Stimulated activated effector memory CD8-positive, alpha-beta T cell treated with anti-CD3 and anti-CD28 coated beads, Interleukin-12 subunit alpha, Interleukin-12 subunit beta, amount 100 ng/mL, for 72 hours (primary cell): ENCODE measurements at regions not wholly inside any gene's neighbourhood (a gene's known extent, or its start where the extent isn't known, plus 50 kb on each side); places are given as distances from the start of the nearest gene placed in this dataset.
A peak's percentile ranks its signal among the peaks of the same experiment; 100 is the strongest.
"Not testable (repeated sequence)": the region's sequence is repeated elsewhere in the genome, so short reads cannot be mapped to it uniquely, and the experiment has no call there.

ENCODE experiments used
- ATAC-seq: fragments of 150-1000 bp; cut with Tn5 transposase; 2 replicates; pipeline ENCODE4 v1.10.0; 2021
- DNase-seq, 2 donors: peaks; one replicate each; pipeline ENCODE4 v3.0.0; 2021 to 2022; ENCODE audit warnings: low spot score in 2 of 2
- H3K27ac Mint-ChIP-seq: one replicate; pipeline ENCODE4 v1.8.0; 2022; ENCODE audit warnings: mild to moderate bottlenecking, mixed read lengths
- H3K36me3 Mint-ChIP-seq: one replicate; pipeline ENCODE4 v1.8.0; 2022; ENCODE audit warnings: mild to moderate bottlenecking, mixed read lengths
- H3K4me1 Mint-ChIP-seq: one replicate; pipeline ENCODE4 v1.8.0; 2022; ENCODE audit warnings: mixed read lengths
- H3K4me3 Mint-ChIP-seq: one replicate; pipeline ENCODE4 v1.8.0; 2022; ENCODE audit warnings: mild to moderate bottlenecking, mixed read lengths
- H3K9me3 Mint-ChIP-seq: one replicate; pipeline ENCODE4 v1.8.0; 2022; ENCODE audit warnings: mixed read lengths

GRCh38 chr1:222898191-222898527, 83.3 kb downstream of the DISP1 start:
- H3K4me1 Mint-ChIP-seq: peaks cover 9% of the 10 kb centered on the region
- ATAC-seq: no peak
- no peak for DNase-seq
- H3K27ac Mint-ChIP-seq: peak overlapping the region; percentile 80
- H3K9me3 Mint-ChIP-seq: no peaks in the 10 kb centered on the region
- H3K36me3 Mint-ChIP-seq: no peaks in the 10 kb centered on the region
- H3K4me3 Mint-ChIP-seq: no peak overlapping the region

- H3K9me3 Mint-ChIP-seq: no peaks in the 10 kb centered on the region
- H3K4me3 Mint-ChIP-seq: no peak overlapping the region
- peaks cover 9% of the 10 kb centered on the region for H3K4me1 Mint-ChIP-seq
- H3K36me3 Mint-ChIP-seq: no peaks in the 10 kb centered on the region
- ATAC-seq (no peak), DNase-seq (no peak)
- no peak overlapping the region for H3K27ac Mint-ChIP-seq
Observed at GRCh38 chr1:222899471-222899870, 84.6 kb downstream of the DISP1 start.

GRCh38 chr1:222904451-222904850, 89.6 kb downstream of the DISP1 start:
- ATAC-seq (no peak), DNase-seq (no peak)
- Mint-ChIP-seq H3K27ac (no peak overlapping the region), H3K4me1 (no peaks in the 10 kb centered on the region), H3K36me3 (no peaks in the 10 kb centered on the region), H3K4me3 (no peak overlapping the region), H3K9me3 (no peaks in the 10 kb centered on the region)

GRCh38 chr1:222905151-222905550, 90.3 kb downstream of the DISP1 start:
- no peak for ATAC-seq
- H3K4me3 Mint-ChIP-seq: no peak overlapping the region
- no peaks in the 10 kb centered on the region for H3K36me3 Mint-ChIP-seq
- H3K9me3 Mint-ChIP-seq: no peaks in the 10 kb centered on the region
- H3K27ac Mint-ChIP-seq: no peak overlapping the region
- H3K4me1 Mint-ChIP-seq: no peaks in the 10 kb centered on the region
- no peak for DNase-seq

DNA sequence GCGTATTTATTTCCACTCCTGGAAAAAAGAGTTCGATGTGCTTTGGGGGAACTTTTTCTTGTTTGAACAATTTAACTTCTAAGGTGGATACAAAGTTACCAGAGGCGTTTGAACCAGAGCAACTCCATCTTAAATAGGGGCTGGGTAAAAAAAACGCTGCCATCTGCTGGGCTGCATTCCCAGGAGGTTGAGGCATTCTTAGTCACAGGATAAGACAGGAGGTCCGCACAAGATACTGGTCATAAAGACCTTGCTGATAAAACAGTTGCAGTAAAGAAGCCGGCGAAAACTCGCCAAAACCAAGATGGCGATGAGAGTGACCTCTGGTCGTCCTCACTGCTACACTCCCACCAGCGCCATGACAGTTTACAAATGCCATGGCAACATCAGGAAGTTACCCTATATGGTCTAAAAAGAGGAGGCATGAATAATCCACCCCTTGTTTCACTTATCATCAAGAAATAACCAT, 91.5 kb downstream of the DISP1 start:
- DNase-seq, H3K9me3 Mint-ChIP-seq, ATAC-seq, H3K36me3 Mint-ChIP-seq, H3K4me1 Mint-ChIP-seq, H3K27ac Mint-ChIP-seq, H3K4me3 Mint-ChIP-seq: not testable (repeated sequence)

- H3K36me3 Mint-ChIP-seq: no peaks in the 10 kb centered on the region
- DNase-seq: no peak
- ATAC-seq: no peak
- no peak overlapping the region for H3K27ac Mint-ChIP-seq
- no peaks in the 10 kb centered on the region for H3K9me3 Mint-ChIP-seq
- no peaks in the 10 kb centered on the region for H3K4me1 Mint-ChIP-seq
- no peak overlapping the region for H3K4me3 Mint-ChIP-seq
Observed at GRCh38 chr1:222909586-222909985, 94.7 kb downstream of the DISP1 start.

- no peaks in the 10 kb centered on the region for H3K9me3 Mint-ChIP-seq
- no peak overlapping the region for H3K4me3 Mint-ChIP-seq
- H3K27ac Mint-ChIP-seq: no peak overlapping the region
- no peak for ATAC-seq
- no peak for DNase-seq
- H3K36me3 Mint-ChIP-seq: no peaks in the 10 kb centered on the region
- no peaks in the 10 kb centered on the region for H3K4me1 Mint-ChIP-seq
Observed at GRCh38 chr1:222910699-222911098, 95.9 kb downstream of the DISP1 start.

DNA sequence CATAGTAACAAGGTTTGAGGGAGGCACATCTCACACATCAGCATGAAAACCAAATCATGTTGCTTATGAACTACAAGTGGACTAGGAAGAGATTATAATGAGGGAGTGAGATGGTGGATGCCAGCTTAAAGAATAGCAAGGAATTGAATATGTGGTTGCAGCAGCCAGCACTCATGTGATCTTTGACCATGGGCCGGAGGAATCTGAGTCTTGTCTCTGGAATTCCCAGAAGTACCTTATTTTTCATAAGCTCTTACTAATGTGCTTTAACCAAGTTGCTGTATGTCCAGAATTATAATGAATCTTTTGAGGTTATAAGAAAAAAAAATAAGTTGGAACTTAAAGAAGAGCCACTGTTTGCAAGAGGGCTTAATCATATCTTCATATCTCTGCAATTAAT, 97.0 kb downstream of the DISP1 start:
- no peak overlapping the region for H3K4me3 Mint-ChIP-seq
- no peaks in the 10 kb centered on the region for H3K4me1 Mint-ChIP-seq
- H3K27ac Mint-ChIP-seq: no peak overlapping the region
- ATAC-seq: no peak
- H3K9me3 Mint-ChIP-seq: peaks cover 3% of the 10 kb centered on the region
- H3K36me3 Mint-ChIP-seq: no peaks in the 10 kb centered on the region
- DNase-seq: no peak

DNA sequence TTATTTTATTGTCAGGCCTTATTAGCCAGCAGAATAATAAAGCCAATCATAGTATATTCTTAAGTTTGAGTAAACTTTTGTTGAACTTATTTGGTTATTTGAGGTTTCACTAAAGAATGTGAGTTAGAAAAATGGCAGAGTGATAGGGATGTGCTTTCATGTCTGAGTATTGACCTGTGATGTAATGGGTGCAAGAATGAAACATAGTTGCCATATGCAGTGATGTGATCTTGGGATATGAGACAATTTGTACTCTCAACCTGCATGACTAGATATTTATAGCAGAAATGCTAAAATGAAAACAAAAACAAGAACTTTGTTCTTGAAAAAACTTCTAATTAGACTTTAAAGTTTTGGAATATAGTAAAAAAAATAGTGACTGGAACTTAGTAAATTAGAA, 97.9 kb downstream of the DISP1 start:
- Mint-ChIP-seq H3K4me1 (no peaks in the 10 kb centered on the region), H3K4me3 (no peak overlapping the region), H3K9me3 (peaks cover 8% of the 10 kb centered on the region), H3K27ac (no peak overlapping the region), H3K36me3 (no peaks in the 10 kb centered on the region)
- ATAC-seq: no peak
- DNase-seq: no peak

GRCh38 chr1:222914861-222915632, 100.2 kb downstream of the DISP1 start:
- no peaks in the 10 kb centered on the region for H3K36me3 Mint-ChIP-seq
- ATAC-seq: no peak
- peaks cover 8% of the 10 kb centered on the region for H3K9me3 Mint-ChIP-seq
- H3K4me1 Mint-ChIP-seq: no peaks in the 10 kb centered on the region
- H3K4me3 Mint-ChIP-seq: no peak overlapping the region
- H3K27ac Mint-ChIP-seq: no peak overlapping the region
- DNase-seq: no peak

DNA sequence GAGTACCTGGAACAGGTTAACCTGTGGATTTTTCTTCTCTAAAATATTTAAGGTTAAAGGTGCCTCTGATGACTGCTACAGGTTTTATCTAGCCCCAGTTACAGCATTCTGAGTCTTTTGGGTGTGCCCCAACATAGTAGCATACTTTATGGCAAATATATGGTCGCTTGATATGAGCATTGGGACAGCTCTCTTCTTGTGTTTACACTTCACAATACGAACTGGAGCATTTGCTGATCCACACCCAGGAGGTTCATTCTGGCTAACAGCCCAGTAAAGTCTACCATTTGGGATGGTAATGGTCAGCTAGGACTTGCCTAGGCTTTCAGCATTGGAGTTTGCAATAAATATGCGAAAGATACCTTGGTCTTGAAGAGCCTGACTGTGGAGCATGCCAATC, 101.3 kb downstream of the DISP1 start:
- ATAC-seq: no peak
- Mint-ChIP-seq H3K9me3 (peaks cover 8% of the 10 kb centered on the region), H3K4me1 (no peaks in the 10 kb centered on the region), H3K4me3 (no peak overlapping the region), H3K36me3 (no peaks in the 10 kb centered on the region), H3K27ac (no peak overlapping the region)
- no peak for DNase-seq

- no peaks in the 10 kb centered on the region for H3K36me3 Mint-ChIP-seq
- H3K27ac Mint-ChIP-seq: no peak overlapping the region
- DNase-seq (no peak), ATAC-seq (no peak)
- no peak overlapping the region for H3K4me3 Mint-ChIP-seq
- no peaks in the 10 kb centered on the region for H3K4me1 Mint-ChIP-seq
- peaks cover 8% of the 10 kb centered on the region for H3K9me3 Mint-ChIP-seq
Observed at GRCh38 chr1:222918801-222919477, 104.1 kb downstream of the DISP1 start.

GRCh38 chr1:222919478-222919865, 104.6 kb downstream of the DISP1 start:
- no peaks in the 10 kb centered on the region for H3K4me1 Mint-ChIP-seq
- ATAC-seq (no peak), DNase-seq (no peak)
- H3K4me3 Mint-ChIP-seq: no peak overlapping the region
- H3K9me3 Mint-ChIP-seq: peaks cover 8% of the 10 kb centered on the region
- no peaks in the 10 kb centered on the region for H3K36me3 Mint-ChIP-seq
- H3K27ac Mint-ChIP-seq: no peak overlapping the region

GRCh38 chr1:222920169-222920568, 105.3 kb downstream of the DISP1 start:
- peaks cover 8% of the 10 kb centered on the region for H3K9me3 Mint-ChIP-seq
- H3K36me3 Mint-ChIP-seq: no peaks in the 10 kb centered on the region
- no peak for DNase-seq
- H3K4me1 Mint-ChIP-seq: no peaks in the 10 kb centered on the region
- no peak for ATAC-seq
- no peak overlapping the region for H3K4me3 Mint-ChIP-seq
- no peak overlapping the region for H3K27ac Mint-ChIP-seq

GRCh38 chr1:222921945-222922344, 107.1 kb downstream of the DISP1 start:
- no peaks in the 10 kb centered on the region for H3K36me3 Mint-ChIP-seq
- no peak for DNase-seq
- peaks cover 4% of the 10 kb centered on the region for H3K9me3 Mint-ChIP-seq
- ATAC-seq: no peak
- H3K27ac Mint-ChIP-seq: no peak overlapping the region
- no peaks in the 10 kb centered on the region for H3K4me1 Mint-ChIP-seq
- no peak overlapping the region for H3K4me3 Mint-ChIP-seq

DNA sequence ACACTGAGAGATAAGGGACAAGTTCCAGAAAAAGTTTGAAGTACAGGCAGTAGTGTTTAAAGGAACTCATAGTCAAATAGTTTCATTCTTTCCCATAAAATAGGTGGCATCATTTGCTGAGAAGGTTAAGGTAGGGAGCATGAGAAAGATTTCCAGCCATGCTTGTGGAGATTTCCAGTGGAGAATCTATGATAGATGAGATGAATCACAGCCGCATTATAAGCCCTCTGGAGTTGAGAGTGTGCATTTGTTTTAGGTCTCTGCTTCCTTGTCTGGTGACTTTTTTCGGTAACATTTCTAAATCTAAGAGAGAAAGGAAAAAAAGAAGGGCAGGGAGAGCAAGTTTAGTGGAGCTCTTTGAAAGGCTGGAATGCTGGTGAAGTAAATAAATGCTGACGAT, 108.7 kb downstream of the DISP1 start:
- Mint-ChIP-seq H3K9me3 (no peaks in the 10 kb centered on the region), H3K4me1 (no peaks in the 10 kb centered on the region), H3K4me3 (no peak overlapping the region), H3K36me3 (no peaks in the 10 kb centered on the region), H3K27ac (no peak overlapping the region)
- ATAC-seq (no peak), DNase-seq (no peak)
